Ovary (tissue), 3 donors: ENCODE measurements at regions not wholly inside any gene's neighbourhood (a gene's known extent, or its start where the extent isn't known, plus 50 kb on each side); places are given as distances from the start of the nearest gene placed in this dataset.

Experiments used
- CTCF ChIP-seq, 3 donors: fragments of 450-650 bp in 2 of 3; fragments of 200-600 bp in 1 of 3; IDR thresholded peaks; one replicate each; pipeline versions ENCODE4 v1.5.1 to v1.8.0; 2016 to 2022; ENCODE audit warnings: antibody characterized with exemption in 3 of 3, mild to moderate bottlenecking in 1 of 3
- EP300 ChIP-seq: sonication (generic); formaldehyde crosslinking; IDR thresholded peaks from one replicate; pipeline ENCODE4 v1.6.1; 2017; ENCODE audit warnings: antibody characterized with exemption
- POLR2A ChIP-seq: fragments of 450-650 bp; IDR thresholded peaks from one replicate; pipeline ENCODE4 v1.6.1; 2017; ENCODE audit warnings: antibody characterized with exemption, mild to moderate bottlenecking, moderate library complexity
- donor health status: DM: no; HTN: no; CAD: no.

GRCh38 chr6:9890469-9890868, 524.4 kb downstream of the TFAP2A start:
- TF ChIP-seq CTCF (IDR thresholded peaks at IDR 0.05): no peak
- no peak for TF ChIP-seq POLR2A
- TF ChIP-seq EP300: no peak
